ENCODE measurements at regions not wholly inside any gene's neighbourhood (a gene's known extent, or its start where the extent isn't known, plus 50 kb on each side); places are given as distances from the start of the nearest gene placed in this dataset.
"Not testable (repeated sequence)": the region's sequence is repeated elsewhere in the genome, so short reads cannot be mapped to it uniquely, and the experiment has no call there.

DNA sequence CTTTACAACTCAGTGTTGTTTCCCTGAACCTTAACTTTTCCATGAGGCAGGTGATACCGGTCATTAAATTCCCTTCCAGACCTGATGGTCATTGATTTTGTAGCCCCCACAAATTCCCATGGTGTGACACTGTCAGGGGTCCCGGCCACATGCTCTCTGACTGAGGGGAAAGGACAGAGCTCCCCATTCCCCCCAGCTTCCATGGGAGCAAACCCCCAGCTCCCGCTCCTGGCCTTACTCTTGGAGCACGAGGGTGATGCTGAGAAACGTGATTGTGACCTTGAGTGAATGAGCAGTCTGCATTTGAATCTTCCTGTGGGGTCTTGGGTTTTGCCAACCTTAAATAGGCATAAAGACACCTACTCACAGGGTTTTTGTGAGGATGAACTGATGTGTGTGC lies 366.8 kb downstream of the RPS6KC1 start:
- no peak for DNase-seq

DNA sequence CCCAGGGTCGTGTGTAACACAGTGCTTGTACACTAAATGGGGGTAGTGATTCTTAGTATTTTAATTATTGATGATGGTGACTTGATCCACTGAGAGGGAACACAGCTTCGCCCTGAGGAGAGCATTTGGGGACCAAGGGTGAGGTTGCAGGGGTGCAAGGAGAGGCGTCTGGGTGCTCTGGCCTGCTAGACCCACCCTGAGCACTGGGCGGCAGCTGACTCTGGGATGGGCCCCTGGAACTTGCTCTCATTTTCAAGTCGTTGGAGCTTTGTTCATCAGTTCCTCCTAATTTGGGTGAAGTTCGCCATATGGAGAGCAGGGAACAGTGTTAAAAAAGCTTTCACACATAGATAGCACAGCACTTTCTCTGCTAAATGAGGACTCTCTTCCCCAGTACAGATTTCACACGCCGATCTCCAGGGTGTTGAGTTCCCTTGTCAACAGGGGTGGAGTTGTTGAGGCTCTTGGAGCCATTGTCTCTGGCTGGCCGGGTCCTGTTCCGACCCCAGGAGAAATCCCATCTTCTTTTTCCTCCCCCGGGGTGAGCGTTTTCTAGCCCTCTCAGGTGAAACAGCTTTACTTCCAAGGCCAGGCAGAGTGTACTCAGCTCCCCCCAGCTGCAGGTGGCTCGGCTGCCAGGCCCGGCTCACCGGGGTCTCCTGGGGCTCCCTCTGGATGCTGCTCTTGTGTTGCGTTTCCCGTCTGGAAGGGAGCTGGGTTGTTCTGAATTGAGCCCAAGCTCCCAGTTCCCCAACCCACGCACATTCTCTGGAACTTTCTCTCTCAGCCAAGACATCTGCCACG lies 367.4 kb downstream of the RPS6KC1 start:
- DNase-seq, result no peak

DNA sequence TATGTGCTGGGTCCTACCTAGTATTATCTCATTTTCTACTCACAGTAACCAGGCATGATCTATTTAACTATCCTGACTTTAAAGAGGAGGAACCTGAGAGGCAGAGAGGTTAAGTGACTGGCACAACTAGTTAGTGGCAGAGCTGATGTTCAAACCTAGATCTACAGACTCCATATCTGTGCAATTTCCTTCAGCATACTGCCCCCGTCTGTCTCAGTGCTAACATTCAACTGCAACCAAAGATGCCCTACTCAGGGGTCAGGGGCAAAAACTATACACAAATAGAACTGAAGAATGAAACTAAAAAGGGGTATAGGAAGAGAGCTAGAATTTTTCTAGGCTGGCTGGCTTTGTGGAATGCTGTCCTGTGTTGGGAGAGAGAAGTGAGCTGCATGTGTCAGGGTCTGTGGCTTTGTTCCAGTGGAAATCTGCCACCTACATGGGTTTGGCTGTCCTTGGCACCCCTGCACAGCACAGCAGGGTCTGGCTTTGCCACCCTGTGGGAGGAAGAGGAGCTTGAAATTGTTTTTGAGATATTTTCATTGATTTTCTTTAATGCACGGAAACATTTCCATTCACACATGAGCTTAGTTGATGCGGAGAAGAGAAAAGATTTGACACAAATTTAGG lies 368.5 kb downstream of the RPS6KC1 start:
- no peak for DNase-seq

DNA sequence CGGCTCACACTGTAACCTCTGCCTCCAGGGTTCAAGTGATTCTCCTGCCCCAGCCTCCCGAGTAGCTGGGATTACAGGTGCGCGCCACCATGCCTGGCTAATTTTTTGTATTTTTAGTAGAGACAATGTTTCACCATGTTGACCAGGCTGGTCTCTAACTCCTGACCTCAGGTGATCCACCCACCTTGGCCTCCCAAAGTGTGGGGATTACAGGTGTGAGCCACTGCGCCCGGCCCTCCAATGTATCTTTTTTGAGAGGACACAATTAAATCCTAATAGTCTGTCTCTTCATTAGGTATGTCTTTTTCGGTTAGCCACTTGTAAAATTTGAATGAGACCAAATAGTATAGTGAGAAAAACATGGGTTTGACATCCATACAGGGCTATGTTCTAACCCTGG lies 370.1 kb downstream of the RPS6KC1 start:
- not testable (repeated sequence) for DNase-seq

DNA sequence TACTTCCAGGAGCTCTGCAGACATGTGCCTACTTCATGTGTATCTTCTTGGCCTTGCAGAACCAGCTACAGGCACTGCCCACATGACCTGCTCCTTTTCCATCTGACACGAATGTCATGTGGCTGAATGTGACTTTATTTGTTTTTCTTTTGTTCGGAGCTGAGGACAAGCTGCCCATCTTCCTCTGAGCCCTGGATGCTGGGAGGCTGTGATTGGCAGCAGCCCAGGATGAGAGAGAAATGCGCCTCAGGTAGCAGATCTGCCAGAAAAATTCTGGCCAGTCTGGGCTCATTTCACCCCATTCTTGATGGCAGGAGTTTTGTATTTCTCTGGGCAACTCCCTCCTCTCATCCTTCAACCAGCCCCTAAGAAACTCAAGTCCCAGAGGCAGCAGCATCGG lies 372.0 kb downstream of the RPS6KC1 start:
- DNase-seq, result no peak

DNA sequence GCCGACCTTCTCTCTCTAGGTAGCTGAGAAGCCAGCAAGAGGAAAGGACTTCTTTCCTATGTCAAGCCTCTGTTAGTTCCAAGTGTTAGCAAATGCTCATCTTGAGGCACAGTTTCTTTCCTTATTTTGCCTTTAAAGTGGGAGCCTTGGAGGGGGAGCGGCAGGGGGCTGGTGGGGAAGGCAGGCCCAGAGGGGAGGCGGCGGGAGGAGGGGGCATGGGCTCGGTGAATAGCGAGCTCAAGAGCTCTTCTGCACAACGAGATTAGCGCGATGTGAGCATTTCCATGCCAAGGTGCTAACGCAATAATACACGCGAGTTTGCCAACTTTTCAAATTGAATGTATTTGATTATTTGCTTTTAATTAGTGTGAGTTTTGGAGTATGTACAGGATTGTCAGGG lies 372.6 kb downstream of the RPS6KC1 start:
- no peak for DNase-seq

DNA sequence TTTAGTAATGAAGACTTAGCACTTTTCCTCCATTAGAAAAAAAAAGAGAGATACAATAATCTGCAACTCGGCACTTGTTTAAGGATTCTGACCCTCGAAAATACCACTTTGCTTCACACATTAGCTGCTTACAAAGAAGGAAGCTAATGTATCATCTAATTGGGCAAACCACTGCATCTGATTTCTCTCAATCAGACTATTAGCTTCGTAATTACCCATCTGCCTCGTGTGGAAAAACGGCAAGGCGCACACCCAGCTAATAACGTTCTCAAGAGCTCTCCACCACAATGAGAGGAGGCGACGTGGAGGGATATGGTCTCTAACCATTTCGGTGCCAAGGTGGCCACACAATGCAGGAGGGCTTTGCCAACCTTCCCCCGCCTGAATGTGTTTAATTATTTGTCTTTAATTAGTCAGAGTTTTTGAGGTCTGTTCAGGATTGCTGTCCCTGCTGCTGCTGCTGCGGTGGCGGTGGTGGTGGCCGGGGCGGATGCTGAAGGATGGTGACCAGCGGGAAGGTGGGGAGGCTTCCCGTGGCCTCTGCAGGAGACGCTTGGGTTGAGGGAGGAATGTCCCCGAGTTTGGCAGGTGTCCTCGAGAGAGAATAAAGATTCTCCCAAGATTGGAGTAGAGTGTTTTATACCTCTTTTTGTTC lies 374.5 kb downstream of the RPS6KC1 start:
- DNase-seq, result no peak

DNA sequence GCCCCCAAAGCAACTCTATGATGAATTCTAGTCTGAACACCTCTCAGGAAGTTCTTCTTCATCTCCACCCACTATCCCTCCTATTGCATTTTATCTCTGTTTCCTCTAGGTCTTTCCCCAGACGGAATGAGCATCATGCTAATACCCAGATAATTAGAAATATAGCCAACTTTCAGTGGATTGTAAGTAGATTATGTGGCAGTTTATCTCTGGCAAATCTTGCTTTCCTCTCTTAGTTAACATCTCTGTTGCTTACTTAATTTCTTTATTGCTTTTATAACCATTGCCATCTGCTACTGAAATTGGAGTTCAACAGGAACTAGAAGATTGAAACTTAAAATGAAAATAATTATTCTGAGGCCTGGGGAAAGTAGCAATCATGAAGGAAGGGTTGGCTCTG lies 378.6 kb downstream of the RPS6KC1 start:
- DNase-seq, result no peak

DNA sequence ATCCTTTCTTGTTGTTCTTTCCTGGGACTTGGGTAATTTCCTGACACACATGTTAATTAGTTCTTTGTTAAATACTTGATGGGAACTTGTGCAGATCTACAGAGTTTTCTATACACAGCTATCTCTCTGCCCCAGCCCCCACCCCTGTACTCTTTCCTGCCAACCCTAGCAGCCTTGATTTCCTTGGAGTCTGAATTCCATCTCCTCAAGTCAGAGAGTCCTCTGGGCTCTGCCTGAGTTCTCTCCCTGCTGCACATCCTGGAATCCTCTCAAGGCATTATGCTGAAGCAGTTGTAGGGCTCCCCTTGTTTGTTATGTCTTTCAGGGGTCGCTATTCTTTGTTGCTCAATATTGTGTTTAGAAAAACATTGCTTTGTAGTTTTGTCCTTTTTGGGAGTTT lies 384.7 kb downstream of the RPS6KC1 start:
- no peak for DNase-seq

DNA sequence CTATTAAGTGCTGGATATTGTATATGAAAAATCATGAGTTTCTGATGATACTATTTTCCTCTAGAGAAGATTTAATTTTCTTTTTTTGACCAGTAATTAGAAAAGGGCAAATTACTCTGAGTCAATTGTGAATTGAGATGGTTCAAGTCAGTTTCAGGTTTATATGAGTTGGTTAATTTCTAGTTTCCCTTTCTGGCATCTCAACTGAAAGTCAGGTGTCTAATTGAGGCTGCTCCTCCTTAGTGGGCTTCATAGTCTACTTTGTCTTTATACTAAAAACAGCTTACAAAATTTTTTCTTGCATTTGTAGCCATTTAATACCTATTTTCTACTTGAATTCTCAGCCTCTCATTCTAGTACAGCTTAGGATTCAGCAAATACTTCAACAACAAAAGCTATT lies 387.3 kb downstream of the RPS6KC1 start:
- no peak for DNase-seq

DNA sequence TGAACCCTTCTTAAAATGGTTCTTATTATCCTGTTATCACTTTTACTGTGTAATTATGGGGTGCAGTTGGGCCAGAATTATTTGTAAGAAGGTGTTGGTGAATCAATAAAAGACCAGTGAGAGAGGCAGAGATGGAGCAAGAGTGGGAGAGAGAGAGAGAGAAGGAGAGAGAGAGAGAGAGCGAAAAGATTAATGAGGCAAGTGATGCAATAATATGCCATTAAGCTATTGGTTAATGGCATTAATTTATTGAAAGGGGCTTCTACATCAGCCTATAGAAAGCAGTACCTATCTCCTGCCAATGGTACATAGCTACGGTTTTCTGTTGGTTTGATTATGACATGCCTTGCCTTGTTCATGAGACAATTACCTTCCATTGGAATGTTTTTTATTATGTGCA lies 388.7 kb downstream of the RPS6KC1 start:
- DNase-seq, result no peak

DNA sequence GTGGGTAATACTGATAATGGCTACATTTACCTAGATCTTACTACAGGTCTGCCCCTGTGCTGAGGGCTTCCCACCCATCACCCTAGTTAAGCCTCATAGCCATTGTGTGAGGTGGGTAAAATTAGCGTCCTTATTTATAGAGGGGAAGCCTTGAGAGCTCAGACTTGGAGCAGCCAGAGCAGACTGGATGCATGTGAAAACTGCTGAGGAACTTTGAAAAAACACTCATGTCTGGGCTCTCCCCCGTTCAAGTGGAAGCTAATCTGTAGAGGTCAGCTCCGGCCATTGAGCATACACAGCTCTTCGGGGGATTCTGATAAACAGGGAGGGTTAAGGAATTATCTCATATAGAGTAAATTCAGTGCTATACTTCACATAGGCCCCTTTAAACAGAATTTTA lies 389.7 kb downstream of the RPS6KC1 start:
- no peak for DNase-seq

DNA sequence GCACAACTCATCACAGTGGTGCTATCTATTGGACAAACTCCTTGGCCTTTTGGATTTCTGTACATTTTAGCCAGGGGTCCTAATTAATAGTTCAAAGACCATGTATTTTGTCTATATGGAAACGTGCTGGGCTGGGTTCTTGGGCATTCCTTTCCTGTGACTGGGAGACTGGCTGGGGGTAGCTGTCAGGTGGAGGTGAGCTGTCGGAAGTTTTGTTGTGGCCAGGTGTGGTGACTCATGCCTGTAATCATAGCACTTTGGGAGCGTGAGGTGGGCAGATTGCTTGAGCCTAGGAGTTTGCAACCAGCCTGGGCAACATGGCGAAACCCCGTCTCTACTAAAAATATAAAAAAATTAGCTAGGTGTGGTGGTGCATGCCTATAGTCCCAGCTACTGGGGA lies 392.4 kb downstream of the RPS6KC1 start:
- DNase-seq, result no peak

DNA sequence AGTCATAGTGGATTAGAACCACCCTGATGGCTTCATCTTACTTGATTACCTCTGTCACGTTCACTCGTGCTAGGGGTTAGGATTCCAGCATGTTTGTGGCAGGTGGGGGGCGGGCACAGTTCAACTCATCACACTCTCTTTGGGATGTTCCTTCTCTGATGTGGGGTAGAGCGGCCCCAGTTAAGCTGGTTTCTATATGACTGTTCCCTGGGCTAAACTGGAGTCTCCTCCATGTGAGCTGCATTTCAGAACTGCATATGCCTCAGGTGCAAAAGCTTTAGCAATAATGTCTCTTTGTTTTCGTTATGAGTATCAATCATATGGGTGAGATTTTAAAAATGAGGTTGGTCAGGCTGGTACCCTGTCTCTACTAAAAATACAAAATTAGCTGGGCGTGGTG lies 393.2 kb downstream of the RPS6KC1 start:
- no peak for DNase-seq

DNA sequence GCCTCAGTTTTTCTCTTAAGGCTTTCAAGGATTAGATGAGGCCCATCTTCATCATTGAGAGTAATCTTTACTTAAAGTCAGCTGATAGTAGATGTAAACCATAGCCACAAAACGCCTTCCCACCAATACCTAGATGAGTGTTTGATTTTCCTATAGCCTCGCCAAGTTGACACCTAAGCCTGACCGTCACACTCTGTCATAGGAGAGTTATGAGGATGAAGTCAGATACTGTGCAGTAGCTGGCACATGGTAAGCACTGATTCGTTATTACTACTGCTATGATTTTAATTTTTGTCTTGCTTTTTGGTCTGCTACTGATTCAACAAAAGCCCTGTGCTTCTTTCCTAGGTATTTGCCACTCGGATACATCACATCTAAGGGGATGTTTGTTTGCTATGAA lies 395.5 kb downstream of the RPS6KC1 start:
- no peak for DNase-seq

DNA sequence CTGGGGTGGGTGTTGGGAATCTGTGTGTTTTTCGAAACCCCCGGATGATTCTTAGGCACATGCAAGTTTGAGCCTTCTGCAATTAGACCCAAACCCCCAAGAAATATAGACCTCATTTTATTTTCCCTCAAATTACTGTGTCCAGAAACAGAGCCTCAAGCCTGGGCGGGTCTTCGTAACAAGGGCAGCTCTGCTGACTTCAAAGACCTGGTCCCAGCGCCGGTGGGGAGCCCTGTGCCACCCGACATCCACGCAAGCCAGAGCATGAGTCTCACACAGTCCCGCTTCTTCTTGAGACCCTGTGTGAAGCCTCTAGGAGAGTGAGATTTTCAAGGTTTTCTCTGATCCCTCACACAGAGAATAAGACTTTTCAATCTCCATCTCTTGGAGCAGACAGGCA lies 397.3 kb downstream of the RPS6KC1 start:
- no peak for DNase-seq

DNA sequence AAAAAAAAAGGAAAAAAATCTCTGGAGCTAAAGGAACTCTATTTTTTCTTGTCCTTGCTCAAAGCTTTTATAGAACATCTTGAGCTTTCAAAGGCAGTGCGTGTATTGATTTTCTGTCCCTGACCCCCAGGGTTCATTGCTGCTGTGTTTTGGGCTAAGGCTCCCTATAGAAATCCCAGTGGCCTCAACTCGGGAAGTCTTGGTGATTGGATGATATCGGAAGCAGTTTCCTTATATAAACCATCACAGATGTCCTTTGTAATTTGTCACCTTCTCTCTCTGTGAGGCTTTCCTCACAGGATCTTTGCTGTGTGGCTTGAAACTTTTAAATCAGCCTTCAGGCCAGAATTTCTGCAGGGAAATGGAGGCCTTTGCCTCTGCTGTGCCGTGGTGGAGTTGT lies 397.7 kb downstream of the RPS6KC1 start:
- DNase-seq, result no peak

DNA sequence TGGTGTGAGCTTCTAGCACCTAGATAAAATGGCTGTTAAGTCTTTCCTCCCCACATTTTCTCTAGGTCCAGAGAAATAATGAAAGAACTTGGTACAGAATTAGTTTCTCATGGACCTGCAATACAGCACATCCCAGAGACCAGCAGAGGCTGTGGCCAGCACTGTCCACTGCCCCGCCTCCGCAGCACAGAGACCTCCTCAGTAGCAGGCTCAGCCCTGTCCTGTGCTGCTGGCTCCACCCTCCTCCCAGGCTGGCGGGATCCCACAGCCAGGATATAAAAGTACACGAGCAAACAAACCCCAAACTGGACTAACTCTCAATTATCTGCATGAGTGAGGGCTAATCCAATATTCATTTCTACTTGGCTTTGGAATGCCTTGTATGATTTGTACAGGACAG lies 401.5 kb downstream of the RPS6KC1 start:
- no peak for DNase-seq

DNA sequence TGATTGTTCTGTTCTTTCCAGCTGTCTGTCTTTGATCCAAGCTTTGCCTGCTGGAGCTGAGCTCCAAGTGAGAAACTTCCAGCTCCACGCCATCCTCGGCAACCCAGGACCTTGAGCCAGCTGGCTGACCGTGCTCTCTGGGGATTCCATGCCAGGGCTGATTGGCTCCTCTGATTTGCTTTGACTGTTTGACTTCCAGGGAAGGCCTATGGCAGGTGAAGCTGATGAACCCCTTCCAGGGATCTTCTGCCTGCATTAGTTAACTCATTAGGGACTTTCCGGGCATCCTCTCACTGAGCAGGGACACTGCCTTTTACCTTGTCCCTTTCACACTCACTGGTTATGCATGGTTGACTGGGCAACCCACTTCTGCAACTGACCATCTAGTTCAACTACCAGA lies 406.1 kb downstream of the RPS6KC1 start:
- DNase-seq, result no peak

DNA sequence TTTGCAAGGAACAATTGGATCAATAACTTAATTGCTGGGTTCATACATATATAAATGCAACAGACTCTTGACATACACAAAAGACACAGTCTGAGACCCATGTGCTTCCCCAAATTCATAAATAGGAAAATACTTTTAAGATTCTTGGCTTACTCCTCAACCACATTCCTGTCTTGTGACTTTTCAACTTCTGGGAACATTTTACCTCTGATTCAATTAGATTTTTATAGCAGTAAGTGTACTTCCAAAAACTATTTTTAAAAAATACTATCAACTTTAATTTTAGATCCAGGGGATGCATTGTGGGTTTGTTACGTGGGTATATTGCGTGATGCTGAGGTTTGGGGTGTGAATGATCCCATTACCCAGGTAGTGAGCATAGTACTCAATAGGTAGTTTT lies 406.7 kb downstream of the RPS6KC1 start:
- DNase-seq, result no peak

DNA sequence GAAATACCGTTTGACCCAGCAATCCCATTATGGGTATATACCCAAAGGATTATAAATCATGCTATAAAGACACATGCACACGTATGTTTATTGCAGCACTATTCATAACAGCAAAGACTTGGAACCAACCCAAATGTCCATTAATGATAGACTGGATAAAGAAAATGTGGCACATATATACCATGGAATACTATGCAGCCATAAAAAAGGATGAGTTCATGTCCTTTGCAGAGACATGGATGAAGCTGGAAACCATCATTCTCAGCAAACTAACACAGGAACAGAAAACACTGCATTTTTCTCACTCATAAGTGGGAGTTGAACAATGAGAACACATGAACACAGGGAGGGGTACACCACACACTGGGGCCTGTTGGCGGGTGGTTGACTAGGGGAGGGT lies 411.3 kb downstream of the RPS6KC1 start:
- not testable (repeated sequence) for DNase-seq

DNA sequence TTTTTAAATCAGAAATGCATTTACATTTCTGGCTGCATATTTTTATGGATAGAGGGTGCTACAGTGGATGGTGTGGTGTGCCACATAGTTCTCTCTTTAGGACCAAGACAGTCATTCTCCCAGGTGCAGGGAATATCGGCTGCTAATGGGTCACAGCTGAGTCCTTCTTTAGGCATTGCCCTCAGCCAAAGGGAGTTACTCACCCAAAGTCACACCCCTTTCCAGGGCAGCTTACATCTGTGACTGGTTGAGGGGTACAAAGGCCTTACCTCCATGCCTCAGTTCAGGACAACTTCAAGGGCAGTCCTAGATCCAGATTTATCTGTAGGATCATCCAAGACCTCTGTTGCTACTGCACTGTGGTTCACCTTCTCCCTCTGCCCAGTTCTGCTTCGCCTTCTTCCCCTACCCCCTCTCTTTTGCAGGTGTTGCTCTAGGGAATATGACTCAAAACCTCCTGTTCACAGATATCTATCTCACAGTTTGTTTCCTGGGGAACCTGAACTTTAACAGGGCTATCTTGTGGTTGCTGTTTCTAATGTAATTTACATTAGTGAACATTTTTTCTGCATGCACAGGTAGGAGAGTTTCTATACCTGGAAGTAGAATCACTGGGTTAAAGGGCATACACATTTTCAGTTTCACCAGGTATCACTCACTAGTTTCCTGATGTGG lies 413.9 kb downstream of the RPS6KC1 start:
- DNase-seq, result no peak

DNA sequence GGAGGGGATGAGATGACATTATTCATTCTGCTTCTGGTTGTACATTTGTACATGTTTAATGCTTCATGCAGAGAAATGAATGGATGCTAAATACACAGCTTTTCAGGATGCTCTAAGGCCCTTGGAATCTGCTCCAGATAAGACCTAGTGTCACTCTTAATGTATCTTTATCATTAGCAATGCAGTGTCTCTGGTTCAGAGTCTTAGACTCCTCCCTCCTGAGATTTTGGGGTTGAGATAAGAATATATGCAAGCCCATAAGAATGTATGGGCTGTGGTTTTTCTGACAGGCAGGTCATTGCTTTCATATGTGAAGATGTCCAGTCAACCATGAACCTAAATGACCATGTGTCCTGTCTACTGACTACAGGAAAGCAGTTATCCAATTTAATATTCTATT lies 415.5 kb downstream of the RPS6KC1 start:
- DNase-seq, result peak; percentile 9

DNA sequence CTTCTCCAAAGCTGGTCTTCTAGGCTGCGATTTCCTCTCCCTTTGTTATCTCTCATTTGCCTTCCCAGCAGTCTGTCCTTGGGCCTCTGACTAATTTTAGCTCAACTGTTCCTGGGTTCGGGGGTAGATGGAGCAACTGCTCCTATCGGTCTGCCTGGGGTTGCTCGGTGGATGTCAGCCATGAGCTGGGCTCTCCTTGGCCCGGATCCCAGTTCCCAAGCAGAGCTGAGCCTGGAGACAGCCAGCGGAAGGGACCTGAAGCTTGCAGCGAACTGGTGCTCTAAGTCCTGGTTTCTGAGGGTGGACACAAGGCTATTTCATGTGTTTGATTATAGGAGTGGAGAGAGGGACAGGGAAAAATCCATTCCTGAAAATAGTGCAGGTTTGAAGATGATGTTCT lies 423.0 kb downstream of the RPS6KC1 start:
- no peak for DNase-seq
